ENCODE measurements at regions not wholly inside any gene's neighbourhood (a gene's known extent, or its start where the extent isn't known, plus 50 kb on each side); places are given as distances from the start of the nearest gene placed in this dataset.

GRCh38 chr11:38365274-38365673, 1767.2 kb upstream of the RAG2 start:
- POLR2A ChIA-PET: no interaction called here

GRCh38 chr11:38356255-38356654, 1758.2 kb upstream of the RAG2 start:
- no TSS peak for BruUV-seq (replicated peaks)
- H3K79me2 ChIP-seq (ENCODE audit: insufficient read depth, low read length): no peaks in the 10 kb centered on the region
- H3K9ac ChIP-seq (ENCODE audit: insufficient read depth, low read depth, low read length): no peak overlapping the region
- no peak overlapping the region for H2AFZ ChIP-seq (ENCODE audit: low read length)
- H4K20me1 ChIP-seq (ENCODE audit: insufficient read depth, low read length): no peaks in the 10 kb centered on the region
- H3K36me3 ChIP-seq (replicated peaks in 1 of 2; ENCODE audit: control insufficient read depth in 1 of 2, insufficient read depth in 2 of 2, low read length in 2 of 2): no peaks in the 10 kb centered on the region
- intact Hi-C loops (cut with micrococcal nuclease; ENCODE audit: unreplicated experiment) (no loop called here), in situ Hi-C loops (cut with HindIII; ENCODE audit: extremely low pct_ligation_motif_present, low pct_unique_long_range_greater_than_20kb) (no loop called here)
- FAIRE-seq (no peak), ATAC-seq (no peak), DNase-seq (ENCODE audit: low spot score) (no peak)
- no peak overlapping the region for H3K27ac ChIP-seq (ENCODE audit: extremely low read length, insufficient read depth, low read length)
- H3K4me3 ChIP-seq (replicated peaks in 1 of 3; ENCODE audit: insufficient read depth in 1 of 3, low read depth in 2 of 3, low read length in 3 of 3): no peak overlapping the region
- no peaks in the 10 kb centered on the region for H3K27me3 ChIP-seq (ENCODE audit: control insufficient read depth in 1 of 2, insufficient read depth in 2 of 2, low read length in 2 of 2)
- H3K4me2 ChIP-seq (ENCODE audit: low read depth, low read length): no peak overlapping the region
- H3K9me3 ChIP-seq (ENCODE audit: low read length): peaks cover 67% of the 10 kb centered on the region
- H3K4me1 ChIP-seq (ENCODE audit: insufficient read depth, low read length): no peaks in the 10 kb centered on the region
- WGBS (ENCODE audit: low lambda C conversion rate): 3% methylated on average over 2 of the region's 2 CpGs
- ChIA-PET CTCF (ENCODE audit: low intra/inter-chr PET ratio, low total read pairs) (no interaction called here), POLR2A (no interaction called here)
- TF ChIP-seq DBP (CRISPR knock-in tag; IDR thresholded peaks at IDR 0.05; ENCODE audit: not compliant biosample characterization) (no peak), NR2C2 (CRISPR knock-in tag; IDR thresholded peaks at IDR 0.05; ENCODE audit: borderline replicate concordance) (no peak), TERF1 (CRISPR knock-in tag; IDR thresholded peaks at IDR 0.05) (no peak), ZNF441 (CRISPR knock-in tag; IDR thresholded peaks at IDR 0.05; ENCODE audit: borderline replicate concordance) (no peak), ARNT (IDR thresholded peaks at IDR 0.05) (no peak), SMARCC2 (IDR thresholded peaks at IDR 0.05) (no peak), ATF4 (CRISPR knock-in tag; IDR thresholded peaks at IDR 0.05) (no peak), E2F5 (CRISPR knock-in tag; conservative IDR thresholded peaks at IDR 0.05) (no peak)

More at GRCh38 chr11:38365274-38365673, 1767.2 kb upstream of the RAG2 start:
- in situ Hi-C loops (cut with HindIII; ENCODE audit: extremely low pct_ligation_motif_present, low pct_unique_long_range_greater_than_20kb) (no loop called here), intact Hi-C loops (cut with micrococcal nuclease; ENCODE audit: unreplicated experiment) (no loop called here)
- Histone ChIP-seq H4K20me1 (ENCODE audit: insufficient read depth, low read length) (no peaks in the 10 kb centered on the region), H3K27ac (ENCODE audit: extremely low read length, insufficient read depth, low read length) (no peak overlapping the region), H3K4me3 (replicated peaks in 1 of 3; ENCODE audit: insufficient read depth in 1 of 3, low read depth in 2 of 3, low read length in 3 of 3) (no peak overlapping the region), H2AFZ (ENCODE audit: low read length) (no peak overlapping the region), H3K79me2 (ENCODE audit: insufficient read depth, low read length) (no peaks in the 10 kb centered on the region), H3K4me2 (ENCODE audit: low read depth, low read length) (no peak overlapping the region), H3K27me3 (ENCODE audit: control insufficient read depth in 1 of 2, insufficient read depth in 2 of 2, low read length in 2 of 2) (no peaks in the 10 kb centered on the region), H3K9me3 (ENCODE audit: low read length) (peaks cover 61% of the 10 kb centered on the region), H3K9ac (ENCODE audit: insufficient read depth, low read depth, low read length) (no peak overlapping the region), H3K36me3 (replicated peaks in 1 of 2; ENCODE audit: control insufficient read depth in 1 of 2, insufficient read depth in 2 of 2, low read length in 2 of 2) (no peaks in the 10 kb centered on the region), H3K4me1 (ENCODE audit: insufficient read depth, low read length) (no peaks in the 10 kb centered on the region)
- CTCF ChIA-PET (ENCODE audit: low intra/inter-chr PET ratio, low total read pairs): no interaction called here
- TF ChIP-seq CBX1 (IDR thresholded peaks at IDR 0.05; ENCODE audit: low read depth) (no peak), KLF9 (CRISPR knock-in tag; IDR thresholded peaks at IDR 0.05; ENCODE audit: low read depth) (no peak), SNRNP70 (IDR thresholded peaks at IDR 0.05; ENCODE audit: low read depth, low read length) (no peak), ZNF337 (CRISPR knock-in tag; IDR thresholded peaks at IDR 0.05; ENCODE audit: borderline replicate concordance, low read depth) (no peak), ZNF335 (CRISPR knock-in tag; IDR thresholded peaks at IDR 0.05) (no peak), XRCC5 (optimal IDR thresholded peaks at IDR 0.05; ENCODE audit: low read length) (no peak), HOXD1 (CRISPR knock-in tag; IDR thresholded peaks at IDR 0.05) (no peak), SIX4 (CRISPR knock-in tag; IDR thresholded peaks at IDR 0.05) (no peak), ZNF441 (CRISPR knock-in tag; IDR thresholded peaks at IDR 0.05; ENCODE audit: borderline replicate concordance) (no peak), ZNF644 (CRISPR knock-in tag; IDR thresholded peaks at IDR 0.05; ENCODE audit: low read depth) (no peak), ZNF7 (CRISPR knock-in tag; IDR thresholded peaks at IDR 0.05) (no peak), CAMTA2 (CRISPR knock-in tag; IDR thresholded peaks at IDR 0.05; ENCODE audit: borderline replicate concordance) (no peak), MXI1 (IDR thresholded peaks at IDR 0.05; ENCODE audit: borderline replicate concordance, low read depth, low read length) (no peak), DR1 (CRISPR knock-in tag; IDR thresholded peaks at IDR 0.05) (no peak), ZNF562 (CRISPR knock-in tag; IDR thresholded peaks at IDR 0.05; ENCODE audit: borderline replicate concordance) (no peak), MXD3 (CRISPR knock-in tag; IDR thresholded peaks at IDR 0.05) (no peak), MZF1 (CRISPR knock-in tag; IDR thresholded peaks at IDR 0.05; ENCODE audit: borderline replicate concordance) (no peak)
- 39% methylated on average over 3 of the region's 3 CpGs for WGBS (ENCODE audit: low lambda C conversion rate)
- no peak for FAIRE-seq
- no peak for ATAC-seq
- BruUV-seq (replicated peaks): no TSS peak
- DNase-seq (ENCODE audit: low spot score): no peak

Data from HepG2 (cell line).